ENCODE measurements at regions not wholly inside any gene's neighbourhood (a gene's known extent, or its start where the extent isn't known, plus 50 kb on each side); places are given as distances from the start of the nearest gene placed in this dataset.
"Not testable (repeated sequence)": the region's sequence is repeated elsewhere in the genome, so short reads cannot be mapped to it uniquely, and the experiment has no call there.

- Histone ChIP-seq H3K9me3 (ENCODE audit: control insufficient read depth, low read length) (peaks cover 12% of the 10 kb centered on the region), H4K91ac (ENCODE audit: low read length) (no peak overlapping the region), H2BK12ac (ENCODE audit: low read length in 2 of 2) (no peak overlapping the region), H3K27me3 (ENCODE audit: control insufficient read depth in 1 of 2, insufficient read depth in 1 of 2, low read length in 2 of 2) (no peaks in the 10 kb centered on the region), H3K18ac (ENCODE audit: low read depth in 1 of 2, low read length in 2 of 2) (no peak overlapping the region), H3K14ac (ENCODE audit: low read length in 2 of 2) (no peak overlapping the region), H2AK5ac (ENCODE audit: low read length, severe bottlenecking) (no peak overlapping the region), H3K27ac (ENCODE audit: low read length, poor library complexity, severe bottlenecking) (no peak overlapping the region), H3K79me1 (replicated peaks; ENCODE audit: low read length, poor library complexity, severe bottlenecking) (no peaks in the 10 kb centered on the region), H3K4me3 (ENCODE audit: insufficient read depth in 1 of 2, low read depth in 1 of 2, low read length in 2 of 2) (no peak overlapping the region), H3K4me1 (ENCODE audit: control insufficient read depth, insufficient read depth, low read depth, low read length) (no peaks in the 10 kb centered on the region), H2BK120ac (ENCODE audit: low read depth, low read length) (no peak overlapping the region), H2BK15ac (ENCODE audit: low read depth, poor library complexity, severe bottlenecking) (no peak overlapping the region), H3K4ac (ENCODE audit: low read depth in 1 of 2, low read length in 2 of 2) (no peak overlapping the region), H3K9ac (ENCODE audit: low read length) (no peak overlapping the region), H2BK5ac (ENCODE audit: low read depth, low read length, poor library complexity, severe bottlenecking) (no peak overlapping the region), H3K36me3 (ENCODE audit: control insufficient read depth in 1 of 2, insufficient read depth in 2 of 2, low read depth in 1 of 2, low read length in 2 of 2) (no peaks in the 10 kb centered on the region), H3K23ac (ENCODE audit: low read length in 2 of 2) (no peak overlapping the region), H3K4me2 (ENCODE audit: low read length, poor library complexity, severe bottlenecking) (no peak overlapping the region), H2AFZ (ENCODE audit: low read depth, low read length) (no peak overlapping the region), H4K8ac (ENCODE audit: low read length) (no peak overlapping the region)
- no peak for DNase-seq
- WGBS: 43% methylated on average over 1 of the region's 1 CpG
These were observed 176.5 kb upstream of the CTNND2 start for GRCh38 chr5:12080761-12081160.

- H3K4me3 ChIP-seq (ENCODE audit: insufficient read depth in 1 of 2, low read depth in 1 of 2, low read length in 2 of 2); H3K79me1 ChIP-seq (replicated peaks; ENCODE audit: low read length, poor library complexity, severe bottlenecking); H4K8ac ChIP-seq (ENCODE audit: low read length); H4K91ac ChIP-seq (ENCODE audit: low read length); H3K36me3 ChIP-seq (ENCODE audit: control insufficient read depth in 1 of 2, insufficient read depth in 2 of 2, low read depth in 1 of 2, low read length in 2 of 2); H3K4ac ChIP-seq (ENCODE audit: low read depth in 1 of 2, low read length in 2 of 2); H2BK15ac ChIP-seq (ENCODE audit: low read depth, poor library complexity, severe bottlenecking); H3K18ac ChIP-seq (ENCODE audit: low read depth in 1 of 2, low read length in 2 of 2); H2BK12ac ChIP-seq (ENCODE audit: low read length in 2 of 2); H3K9ac ChIP-seq (ENCODE audit: low read length); H2AK5ac ChIP-seq (ENCODE audit: low read length, severe bottlenecking); H3K14ac ChIP-seq (ENCODE audit: low read length in 2 of 2); H2BK5ac ChIP-seq (ENCODE audit: low read depth, low read length, poor library complexity, severe bottlenecking); H3K4me2 ChIP-seq (ENCODE audit: low read length, poor library complexity, severe bottlenecking); H3K23ac ChIP-seq (ENCODE audit: low read length in 2 of 2); H3K4me1 ChIP-seq (ENCODE audit: control insufficient read depth, insufficient read depth, low read depth, low read length); H2AFZ ChIP-seq (ENCODE audit: low read depth, low read length); H3K27ac ChIP-seq (ENCODE audit: low read length, poor library complexity, severe bottlenecking); DNase-seq; H2BK120ac ChIP-seq (ENCODE audit: low read depth, low read length); H3K27me3 ChIP-seq (ENCODE audit: control insufficient read depth in 1 of 2, insufficient read depth in 1 of 2, low read length in 2 of 2): not testable (repeated sequence)
- WGBS: 72% methylated on average over 3 of the region's 3 CpGs
- peaks cover 12% of the 10 kb centered on the region for H3K9me3 ChIP-seq (ENCODE audit: control insufficient read depth, low read length)
These were observed 174.0 kb upstream of the CTNND2 start for GRCh38 chr5:12078286-12078685.

GRCh38 chr5:12073426-12073825 is 169.2 kb upstream of the CTNND2 start:
- no peaks in the 10 kb centered on the region for H3K4me1 ChIP-seq (ENCODE audit: control insufficient read depth, insufficient read depth, low read depth, low read length)
- H4K8ac ChIP-seq (ENCODE audit: low read length): no peak overlapping the region
- H2BK15ac ChIP-seq (ENCODE audit: low read depth, poor library complexity, severe bottlenecking): no peak overlapping the region
- H2AK5ac ChIP-seq (ENCODE audit: low read length, severe bottlenecking): no peak overlapping the region
- no peaks in the 10 kb centered on the region for H3K27me3 ChIP-seq (ENCODE audit: control insufficient read depth in 1 of 2, insufficient read depth in 1 of 2, low read length in 2 of 2)
- no peak overlapping the region for H2BK5ac ChIP-seq (ENCODE audit: low read depth, low read length, poor library complexity, severe bottlenecking)
- H2AFZ ChIP-seq (ENCODE audit: low read depth, low read length): no peak overlapping the region
- DNase-seq: no peak
- no peak overlapping the region for H3K14ac ChIP-seq (ENCODE audit: low read length in 2 of 2)
- no peak overlapping the region for H2BK120ac ChIP-seq (ENCODE audit: low read depth, low read length)
- H3K4me2 ChIP-seq (ENCODE audit: low read length, poor library complexity, severe bottlenecking): no peak overlapping the region
- no peak overlapping the region for H3K27ac ChIP-seq (ENCODE audit: low read length, poor library complexity, severe bottlenecking)
- WGBS: 49% methylated on average over 2 of the region's 3 CpGs
- no peak overlapping the region for H4K91ac ChIP-seq (ENCODE audit: low read length)
- no peak overlapping the region for H2BK12ac ChIP-seq (ENCODE audit: low read length in 2 of 2)
- H3K4ac ChIP-seq (ENCODE audit: low read depth in 1 of 2, low read length in 2 of 2): no peak overlapping the region
- H3K18ac ChIP-seq (ENCODE audit: low read depth in 1 of 2, low read length in 2 of 2): no peak overlapping the region
- H3K23ac ChIP-seq (ENCODE audit: low read length in 2 of 2): no peak overlapping the region
- H3K9me3 ChIP-seq (ENCODE audit: control insufficient read depth, low read length): no peaks in the 10 kb centered on the region
- H3K9ac ChIP-seq (ENCODE audit: low read length): no peak overlapping the region
- H3K79me1 ChIP-seq (replicated peaks; ENCODE audit: low read length, poor library complexity, severe bottlenecking): no peaks in the 10 kb centered on the region
- H3K36me3 ChIP-seq (ENCODE audit: control insufficient read depth in 1 of 2, insufficient read depth in 2 of 2, low read depth in 1 of 2, low read length in 2 of 2): no peaks in the 10 kb centered on the region
- H3K4me3 ChIP-seq (ENCODE audit: insufficient read depth in 1 of 2, low read depth in 1 of 2, low read length in 2 of 2): no peak overlapping the region

DNA sequence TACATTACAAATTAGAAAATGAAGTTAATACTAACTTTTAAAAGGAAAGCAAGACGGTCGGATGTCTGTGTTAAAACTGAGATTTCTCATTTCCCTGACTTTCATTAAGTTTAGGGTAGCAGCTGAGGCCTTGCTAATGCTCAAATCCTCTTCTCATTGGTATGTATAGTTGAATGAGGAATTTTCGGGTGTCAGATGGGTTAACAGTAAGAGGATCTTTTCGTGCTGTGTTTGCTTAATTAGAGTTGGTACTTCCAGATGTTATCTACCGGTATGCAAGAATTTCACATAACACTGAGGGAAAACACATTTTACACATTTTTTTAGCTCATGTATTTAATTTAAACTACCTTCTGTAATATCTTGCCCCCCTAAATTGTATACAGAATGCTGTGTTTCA is 168.2 kb upstream of the CTNND2 start:
- Histone ChIP-seq H4K91ac (ENCODE audit: low read length) (no peak overlapping the region), H2AK5ac (ENCODE audit: low read length, severe bottlenecking) (no peak overlapping the region), H3K4me1 (ENCODE audit: control insufficient read depth, insufficient read depth, low read depth, low read length) (no peaks in the 10 kb centered on the region), H3K4me3 (ENCODE audit: insufficient read depth in 1 of 2, low read depth in 1 of 2, low read length in 2 of 2) (no peak overlapping the region), H3K18ac (ENCODE audit: low read depth in 1 of 2, low read length in 2 of 2) (no peak overlapping the region), H4K8ac (ENCODE audit: low read length) (no peak overlapping the region), H3K4ac (ENCODE audit: low read depth in 1 of 2, low read length in 2 of 2) (no peak overlapping the region), H3K9ac (ENCODE audit: low read length) (no peak overlapping the region), H3K4me2 (ENCODE audit: low read length, poor library complexity, severe bottlenecking) (no peak overlapping the region), H3K79me1 (replicated peaks; ENCODE audit: low read length, poor library complexity, severe bottlenecking) (no peaks in the 10 kb centered on the region), H2BK15ac (ENCODE audit: low read depth, poor library complexity, severe bottlenecking) (no peak overlapping the region), H3K14ac (ENCODE audit: low read length in 2 of 2) (no peak overlapping the region), H3K9me3 (ENCODE audit: control insufficient read depth, low read length) (no peaks in the 10 kb centered on the region), H2BK120ac (ENCODE audit: low read depth, low read length) (no peak overlapping the region), H3K27me3 (ENCODE audit: control insufficient read depth in 1 of 2, insufficient read depth in 1 of 2, low read length in 2 of 2) (no peaks in the 10 kb centered on the region), H3K36me3 (ENCODE audit: control insufficient read depth in 1 of 2, insufficient read depth in 2 of 2, low read depth in 1 of 2, low read length in 2 of 2) (no peaks in the 10 kb centered on the region), H2BK5ac (ENCODE audit: low read depth, low read length, poor library complexity, severe bottlenecking) (no peak overlapping the region), H3K27ac (ENCODE audit: low read length, poor library complexity, severe bottlenecking) (no peak overlapping the region), H2BK12ac (ENCODE audit: low read length in 2 of 2) (no peak overlapping the region), H2AFZ (ENCODE audit: low read depth, low read length) (no peak overlapping the region), H3K23ac (ENCODE audit: low read length in 2 of 2) (no peak overlapping the region)
- 69% methylated on average over 4 of the region's 5 CpGs for WGBS
- DNase-seq: no peak

All from mesenchymal stem cell (in vitro differentiated cells and primary cell).